ENCODE measurements at regions not wholly inside any gene's neighbourhood (a gene's known extent, or its start where the extent isn't known, plus 50 kb on each side); places are given as distances from the start of the nearest gene placed in this dataset.
"Not testable (repeated sequence)": the region's sequence is repeated elsewhere in the genome, so short reads cannot be mapped to it uniquely, and the experiment has no call there.

DNA sequence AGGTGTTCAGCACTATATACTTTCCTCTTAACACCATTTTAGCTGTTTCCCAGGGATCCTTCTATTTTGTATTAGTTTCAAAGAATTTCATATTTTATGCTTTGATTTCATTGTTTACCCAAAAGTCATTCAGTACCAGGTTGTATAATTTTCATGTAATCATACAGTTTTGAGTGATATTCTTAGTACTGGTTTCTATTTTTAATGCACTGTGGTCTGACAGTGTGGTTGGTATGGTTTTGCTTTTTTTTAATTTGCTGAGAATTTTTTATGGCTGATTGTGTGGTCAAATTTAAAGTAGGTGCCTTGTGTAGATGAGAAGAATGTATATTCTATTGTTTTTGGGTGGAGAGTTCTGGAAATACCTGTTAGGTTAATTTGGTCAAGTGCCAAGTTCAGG, 323.4 kb upstream of the EPHA6 start:
- Mint-ChIP-seq H3K4me1 (no peaks in the 10 kb centered on the region), H3K4me3 (no peak overlapping the region), H3K9me3 (peaks cover 7% of the 10 kb centered on the region), H3K27ac (no peak overlapping the region), H3K36me3 (no peaks in the 10 kb centered on the region)
- ATAC-seq (no peak), DNase-seq (ENCODE audit: low spot score in 2 of 2) (no peak)

DNA sequence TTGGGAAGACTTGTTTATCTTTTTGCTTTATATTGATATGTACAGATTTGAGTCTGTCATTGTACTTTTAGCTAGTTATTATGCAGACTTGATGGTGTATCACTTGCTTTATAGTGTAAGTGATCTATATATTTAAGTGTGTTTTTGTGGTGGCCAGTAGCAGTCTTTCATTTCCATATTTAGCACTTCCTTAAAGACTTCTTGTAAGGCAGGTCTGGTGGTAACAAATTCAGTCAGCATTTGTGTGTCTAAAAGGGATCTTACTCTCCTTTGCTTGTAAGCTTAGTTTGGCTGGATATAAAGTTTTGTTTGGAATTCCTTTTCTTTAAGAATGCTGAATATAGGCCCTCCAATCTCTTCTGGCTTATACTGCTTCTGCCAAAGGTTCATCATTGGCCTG, 322.5 kb upstream of the EPHA6 start:
- Mint-ChIP-seq H3K9me3 (peaks cover 14% of the 10 kb centered on the region), H3K36me3 (no peaks in the 10 kb centered on the region), H3K4me1 (no peaks in the 10 kb centered on the region), H3K27ac (no peak overlapping the region), H3K4me3 (no peak overlapping the region)
- ATAC-seq (no peak), DNase-seq (ENCODE audit: low spot score in 2 of 2) (no peak)

DNA sequence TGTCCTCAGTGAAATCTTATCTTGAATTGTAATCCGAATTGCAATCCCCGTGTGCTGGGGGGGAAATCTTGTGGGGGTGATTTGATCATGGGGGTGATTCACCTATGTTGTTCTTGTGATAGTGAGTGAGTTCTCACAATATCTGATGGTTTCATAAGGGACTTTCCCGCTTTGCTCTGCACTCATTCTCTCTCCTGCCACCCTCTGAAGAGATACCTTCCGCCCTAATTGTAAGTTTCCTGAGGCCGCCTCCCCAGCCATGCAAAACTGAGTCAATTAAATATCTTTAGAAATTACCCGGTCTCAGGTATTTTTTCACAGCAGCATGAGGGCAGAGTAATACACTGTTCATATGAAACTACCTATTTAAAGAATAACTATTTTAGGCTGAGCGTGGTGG, 304.1 kb upstream of the EPHA6 start:
- Mint-ChIP-seq H3K27ac (no peak overlapping the region), H3K36me3 (no peaks in the 10 kb centered on the region), H3K4me3 (no peak overlapping the region), H3K4me1 (no peaks in the 10 kb centered on the region), H3K9me3 (peaks cover 9% of the 10 kb centered on the region)
- ATAC-seq (no peak), DNase-seq (ENCODE audit: low spot score in 2 of 2) (no peak)

- Mint-ChIP-seq H3K36me3 (no peaks in the 10 kb centered on the region), H3K4me3 (no peak overlapping the region), H3K9me3 (peaks cover 14% of the 10 kb centered on the region), H3K4me1 (no peaks in the 10 kb centered on the region), H3K27ac (no peak overlapping the region)
- ATAC-seq (no peak), DNase-seq (ENCODE audit: low spot score in 2 of 2) (no peak)
Measured at GRCh38 chr3:96537165-96537564, 277.2 kb upstream of the EPHA6 start.

DNA sequence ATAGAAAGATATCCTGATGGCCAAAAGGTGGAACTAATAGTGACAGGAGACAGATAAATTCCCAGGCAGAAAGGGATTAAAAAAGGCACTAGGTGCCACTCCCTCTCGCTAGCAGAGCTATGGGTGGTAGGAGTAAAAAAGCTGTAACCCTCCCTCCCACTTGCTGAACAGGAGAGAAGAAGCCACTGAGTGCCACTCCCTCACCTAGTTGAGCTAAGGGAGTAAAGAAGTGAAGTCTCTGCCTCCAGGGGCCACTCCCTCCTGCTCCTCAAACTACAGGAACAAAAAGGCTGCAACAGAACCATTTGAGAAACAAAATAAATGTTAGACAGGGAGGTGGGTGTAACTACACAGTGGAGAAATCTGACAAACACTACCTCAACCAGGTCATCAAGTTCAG, 276.2 kb upstream of the EPHA6 start:
- DNase-seq (ENCODE audit: low spot score in 2 of 2) (no peak), ATAC-seq (no peak)
- Mint-ChIP-seq H3K36me3 (no peaks in the 10 kb centered on the region), H3K4me3 (no peak overlapping the region), H3K4me1 (no peaks in the 10 kb centered on the region), H3K27ac (no peak overlapping the region), H3K9me3 (peaks cover 11% of the 10 kb centered on the region)

DNA sequence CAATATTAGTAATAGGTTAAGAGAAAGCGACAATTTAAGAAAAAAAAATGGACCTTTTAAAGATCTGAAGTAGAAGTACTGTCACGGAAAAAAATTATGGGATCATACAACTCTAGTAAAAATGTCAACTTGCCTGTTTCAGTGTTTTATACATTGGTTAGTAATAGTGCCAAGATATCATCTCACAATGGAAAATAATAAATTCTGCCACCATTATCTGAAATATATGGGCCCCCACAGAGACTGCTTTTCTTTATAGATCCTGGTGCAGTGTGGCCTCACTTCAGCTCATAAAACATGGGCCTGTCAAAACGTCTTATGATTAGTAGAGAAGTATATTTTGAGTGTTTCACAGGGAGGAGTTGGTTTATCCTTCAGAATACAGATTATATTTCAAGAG, 266.3 kb upstream of the EPHA6 start:
- ATAC-seq: no peak
- H3K27ac Mint-ChIP-seq: no peak overlapping the region
- no peak for DNase-seq (ENCODE audit: low spot score in 2 of 2)
- no peaks in the 10 kb centered on the region for H3K4me1 Mint-ChIP-seq
- peaks cover 24% of the 10 kb centered on the region for H3K9me3 Mint-ChIP-seq
- no peaks in the 10 kb centered on the region for H3K36me3 Mint-ChIP-seq
- H3K4me3 Mint-ChIP-seq: no peak overlapping the region

DNA sequence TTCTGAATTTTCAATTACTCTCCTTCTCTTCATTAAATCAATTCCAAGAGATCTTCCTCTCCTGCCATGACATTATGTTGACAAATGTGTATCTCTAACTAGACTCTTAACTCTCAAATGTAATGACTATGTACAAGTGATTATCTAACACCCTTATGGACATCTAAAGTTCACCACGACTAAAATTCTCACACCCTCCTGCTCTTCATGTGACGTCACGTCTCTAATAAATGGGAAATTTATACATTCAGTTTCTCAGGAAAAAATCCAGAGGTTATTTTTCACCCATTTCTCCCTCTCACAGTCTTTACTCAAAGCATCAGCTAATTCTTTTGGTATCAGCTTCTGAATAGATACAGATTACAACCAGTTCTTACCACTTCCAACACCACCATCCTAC, 237.5 kb upstream of the EPHA6 start:
- H3K4me1 Mint-ChIP-seq: no peaks in the 10 kb centered on the region
- peaks cover 34% of the 10 kb centered on the region for H3K9me3 Mint-ChIP-seq
- no peak overlapping the region for H3K27ac Mint-ChIP-seq
- no peak for DNase-seq (ENCODE audit: low spot score in 2 of 2)
- ATAC-seq: no peak
- H3K36me3 Mint-ChIP-seq: no peaks in the 10 kb centered on the region
- H3K4me3 Mint-ChIP-seq: no peak overlapping the region

- Mint-ChIP-seq H3K4me3 (no peak overlapping the region), H3K9me3 (peaks cover 14% of the 10 kb centered on the region), H3K4me1 (no peaks in the 10 kb centered on the region), H3K36me3 (no peaks in the 10 kb centered on the region), H3K27ac (no peak overlapping the region)
- no peak for ATAC-seq
- no peak for DNase-seq (ENCODE audit: low spot score in 2 of 2)
Measured at GRCh38 chr3:96584066-96584465, 230.3 kb upstream of the EPHA6 start.

- ATAC-seq; DNase-seq (ENCODE audit: low spot score in 2 of 2); H3K36me3 Mint-ChIP-seq; H3K4me3 Mint-ChIP-seq; H3K4me1 Mint-ChIP-seq; H3K27ac Mint-ChIP-seq: not testable (repeated sequence)
- H3K9me3 Mint-ChIP-seq: peaks cover 21% of the 10 kb centered on the region
Measured at GRCh38 chr3:96606865-96607264, 207.5 kb upstream of the EPHA6 start.

GRCh38 chr3:96619475-96619874, 194.9 kb upstream of the EPHA6 start:
- H3K36me3 Mint-ChIP-seq: no peaks in the 10 kb centered on the region
- H3K4me3 Mint-ChIP-seq: no peak overlapping the region
- no peaks in the 10 kb centered on the region for H3K4me1 Mint-ChIP-seq
- no peak overlapping the region for H3K27ac Mint-ChIP-seq
- no peak for ATAC-seq
- H3K9me3 Mint-ChIP-seq: peaks cover 4% of the 10 kb centered on the region
- DNase-seq (ENCODE audit: low spot score in 2 of 2): peak in 1 of 2 donors; percentile 50

DNA sequence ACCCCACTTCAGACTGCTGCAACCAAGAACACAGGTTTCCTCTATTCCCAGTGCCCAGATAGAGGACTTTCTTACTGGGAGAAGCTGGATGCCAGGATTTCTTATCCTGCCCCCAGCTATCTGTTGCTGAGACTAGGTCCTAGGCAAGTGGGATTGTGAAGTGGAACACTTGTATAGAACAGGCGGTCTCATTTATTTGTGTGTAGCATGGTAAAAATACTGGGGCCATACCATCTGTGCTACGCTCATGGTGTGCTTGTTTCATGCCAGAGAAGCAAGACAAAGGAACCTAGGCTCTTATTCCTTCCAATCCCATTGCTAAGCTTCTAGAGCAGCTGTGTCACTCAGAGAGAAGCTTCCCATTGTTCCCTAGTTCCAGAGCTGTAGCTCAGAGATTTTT, 191.5 kb upstream of the EPHA6 start:
- Mint-ChIP-seq H3K9me3 (peaks cover 2% of the 10 kb centered on the region), H3K4me3 (no peak overlapping the region), H3K36me3 (no peaks in the 10 kb centered on the region), H3K27ac (no peak overlapping the region), H3K4me1 (no peaks in the 10 kb centered on the region)
- no peak for DNase-seq (ENCODE audit: low spot score in 2 of 2)
- peak; percentile 50 for ATAC-seq

DNA sequence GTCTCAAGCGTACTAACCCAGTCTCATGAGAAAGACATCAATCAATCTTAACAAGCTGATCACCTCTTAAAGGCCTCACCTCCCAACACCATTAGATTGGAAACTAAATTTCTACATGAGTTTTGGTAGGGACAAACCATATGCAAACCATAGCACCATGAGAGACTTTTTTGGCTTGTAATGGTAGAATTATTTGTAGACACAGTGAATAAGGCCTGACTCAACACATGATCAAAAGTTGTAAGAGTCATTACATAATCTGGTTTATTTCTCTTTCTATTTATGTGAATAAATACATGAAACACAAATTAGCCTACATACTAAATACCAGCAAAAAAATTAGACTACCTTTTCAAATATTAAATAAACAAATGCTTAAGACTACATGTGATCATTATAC, 183.3 kb upstream of the EPHA6 start:
- H3K27ac Mint-ChIP-seq: no peak overlapping the region
- no peak overlapping the region for H3K4me3 Mint-ChIP-seq

GRCh38 chr3:96646596-96646995, 167.8 kb upstream of the EPHA6 start:
- Mint-ChIP-seq H3K36me3 (no peaks in the 10 kb centered on the region), H3K4me1 (no peaks in the 10 kb centered on the region)

More for the DNA sequence above, 183.3 kb upstream of the EPHA6 start:
- ATAC-seq (no peak), DNase-seq (ENCODE audit: low spot score in 2 of 2) (no peak)
- Mint-ChIP-seq H3K9me3 (peaks cover 3% of the 10 kb centered on the region), H3K4me1 (no peaks in the 10 kb centered on the region), H3K36me3 (no peaks in the 10 kb centered on the region)

DNA sequence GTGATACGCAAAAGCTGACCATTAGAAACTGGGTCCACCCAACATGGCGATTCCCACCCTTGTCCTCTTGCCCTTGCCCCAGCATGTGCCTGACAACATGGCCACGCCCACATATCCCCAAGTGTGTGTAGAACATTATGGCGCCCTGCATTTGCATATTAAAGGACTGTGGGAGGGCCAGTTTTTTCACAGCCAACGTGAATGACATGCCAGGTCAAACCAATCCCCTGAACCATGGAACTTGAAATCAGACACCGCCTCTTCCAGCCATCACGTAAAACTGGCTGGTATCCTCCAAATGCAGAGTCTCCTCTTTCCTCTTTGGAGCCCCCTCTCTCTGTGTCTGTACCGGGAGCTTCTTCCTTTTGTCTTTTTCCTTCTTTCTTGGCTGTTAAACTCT, 156.7 kb upstream of the EPHA6 start:
- Mint-ChIP-seq H3K9me3 (peaks cover 12% of the 10 kb centered on the region), H3K27ac (no peak overlapping the region), H3K4me3 (no peak overlapping the region), H3K4me1 (no peaks in the 10 kb centered on the region), H3K36me3 (no peaks in the 10 kb centered on the region)
- no peak for DNase-seq (ENCODE audit: low spot score in 2 of 2)
- no peak for ATAC-seq

More at GRCh38 chr3:96646596-96646995, 167.8 kb upstream of the EPHA6 start:
- no peak for ATAC-seq
- Mint-ChIP-seq H3K27ac (no peak overlapping the region), H3K4me3 (no peak overlapping the region), H3K9me3 (peaks cover 6% of the 10 kb centered on the region)
- no peak for DNase-seq (ENCODE audit: low spot score in 2 of 2)

- peaks cover 14% of the 10 kb centered on the region for H3K9me3 Mint-ChIP-seq
- H3K36me3 Mint-ChIP-seq: not testable (repeated sequence)
Measured at GRCh38 chr3:96671861-96672595, 142.4 kb upstream of the EPHA6 start.

DNA sequence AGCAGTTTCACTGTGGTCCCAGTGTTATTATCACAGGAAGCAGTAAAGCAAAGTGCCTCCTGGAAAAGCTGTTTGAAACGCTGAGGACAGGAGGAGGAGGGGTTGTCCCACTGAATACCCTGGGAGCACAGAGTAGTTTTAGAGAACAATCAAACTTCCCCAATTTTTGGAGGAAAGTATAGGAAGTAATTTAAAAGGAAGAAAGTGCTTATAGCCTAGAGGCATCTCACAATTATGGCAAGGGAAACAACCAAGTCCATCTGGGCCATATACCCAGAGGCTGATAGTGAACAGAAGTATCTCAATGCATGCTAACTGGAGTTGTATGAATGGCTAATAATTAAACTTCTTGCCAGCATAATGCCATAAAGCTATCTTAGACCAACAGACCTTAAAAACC, 137.2 kb upstream of the EPHA6 start:
- Mint-ChIP-seq H3K9me3 (peaks cover 14% of the 10 kb centered on the region), H3K4me1 (no peaks in the 10 kb centered on the region), H3K36me3 (peaks cover 4% of the 10 kb centered on the region), H3K4me3 (no peak overlapping the region), H3K27ac (no peak overlapping the region)
- no peak for ATAC-seq
- no peak for DNase-seq (ENCODE audit: low spot score in 2 of 2)

More at GRCh38 chr3:96671861-96672595, 142.4 kb upstream of the EPHA6 start:
- H3K4me3 Mint-ChIP-seq; DNase-seq (ENCODE audit: low spot score in 2 of 2); H3K4me1 Mint-ChIP-seq; H3K27ac Mint-ChIP-seq; ATAC-seq: not testable (repeated sequence)
